IMR-90 (cell line): ENCODE measurements at regions not wholly inside any gene's neighbourhood (a gene's known extent, or its start where the extent isn't known, plus 50 kb on each side); places are given as distances from the start of the nearest gene placed in this dataset.

Experiments
- CTCF ChIP-seq: conservative IDR thresholded peaks from 2 replicates; pipeline ENCODE4 v1.5.1; 2012; ENCODE audit warnings: mild to moderate bottlenecking, low read depth, low read length, improper control_type of control experiment
- POLR2A ChIP-seq: IDR thresholded peaks from 2 replicates; pipeline ENCODE4 v1.6.1; 2012; ENCODE audit warnings: mild to moderate bottlenecking, low read depth, low read length

GRCh38 chr12:85676816-85677749 is 159.1 kb downstream of the RASSF9 start:
- no peak for TF ChIP-seq POLR2A
- no peak for TF ChIP-seq CTCF
